K562 (cell line): ENCODE measurements at regions not wholly inside any gene's neighbourhood (a gene's known extent, or its start where the extent isn't known, plus 50 kb on each side); places are given as distances from the start of the nearest gene placed in this dataset.
A peak's percentile ranks its signal among the peaks of the same experiment; 100 is the strongest.

Experiments
- ATAC-seq: fragments of 200-7000 bp; cut with Tn5 transposase; 3 replicates; pipeline ENCODE4 v1.9.1; 2020; ENCODE audit warnings: moderate library complexity
- BruUV-seq: library from RNA; stranded (reverse); fragments of 400-500 nt; replicated peaks from 2 replicates; lab custom pipeline; 2021; lab: Mats Ljungman, UMichigan
- CTCF ChIA-PET: fragments of 300-600 bp; formaldehyde crosslinking; extraction: SDS; loops from one replicate; lab custom pipeline; 2021; ENCODE audit warnings: low intra/inter-chr PET ratio; lab: Yijun Ruan, JAX
- POLR2A ChIA-PET: fragments of 300-600, 350-650 bp; sonication (Branson Sonifier 250); formaldehyde crosslinking; extraction: SDS; loops from one replicate; lab custom pipeline; 2021; ENCODE audit warnings: antibody characterized with exemption, inconsistent platforms; lab: Yijun Ruan, JAX
- DNase-seq, 4 experiments: peaks; one replicate each; pipeline versions ENCODE4 v3.0.0 to v3.0.0-alpha.2; 2011 to 2018; ENCODE audit warnings: low spot score in 3 of 4, mixed read lengths in 3 of 4; ENCODE audit errors: extremely low read depth in 1 of 4
- FAIRE-seq: peaks from 2 replicates; lab custom pipeline; 2011; peaks lifted over from hg19 to GRCh38; lab: Jason Lieb, UNC
- H2AFZ ChIP-seq: 2 replicates; pipeline ENCODE4 v1.6.0; 2011; ENCODE audit warnings: low read depth, low read length, control low read depth, inconsistent platforms
- H3K27ac ChIP-seq: fragments of 200-600 bp; 3 replicates; pipeline ENCODE4 v1.8.0; 2011; ENCODE audit warnings: low read depth, mild to moderate bottlenecking, control low read depth, inconsistent platforms, low read length, moderate library complexity, mixed read lengths; ENCODE audit errors: extremely low read depth
- H3K27me3 ChIP-seq, 2 experiments: fragments of 300-600 bp in 1 of 2; 2 replicates in 1 of 2; 3 replicates in 1 of 2; pipeline versions ENCODE4 v1.6.0 to v1.8.0; 2011; ENCODE audit warnings: inconsistent platforms in 2 of 2, low read length in 2 of 2, mild to moderate bottlenecking in 1 of 2, mixed read lengths in 1 of 2, moderate library complexity in 1 of 2; ENCODE audit not compliant: control insufficient read depth in 2 of 2, insufficient read depth in 2 of 2
- H3K36me3 ChIP-seq: fragments of 300-600 bp; 3 replicates; pipeline ENCODE4 v1.8.0; 2011; ENCODE audit warnings: mild to moderate bottlenecking, low read length, inconsistent platforms; ENCODE audit not compliant: control insufficient read depth, insufficient read depth
- H3K4me1 ChIP-seq, 2 experiments: fragments of 200-600 bp in 1 of 2; replicated peaks in 1 of 2; 2 replicates in 1 of 2; 3 replicates in 1 of 2; pipeline versions ENCODE4 v1.5.1 to v1.8.0; 2011; ENCODE audit warnings: inconsistent platforms in 2 of 2, low read length in 2 of 2, mild to moderate bottlenecking in 1 of 2, mixed read lengths in 1 of 2, moderate library complexity in 1 of 2; ENCODE audit not compliant: control insufficient read depth in 2 of 2, insufficient read depth in 2 of 2
- H3K4me2 ChIP-seq: 2 replicates; pipeline ENCODE4 v1.6.1; 2011; ENCODE audit warnings: low read length, control low read depth, inconsistent platforms, mixed read lengths; ENCODE audit not compliant: insufficient read depth
- H3K4me3 ChIP-seq: fragments of 200-600 bp; sonication (generic), shearing (Covaris generic); 2 replicates; pipeline ENCODE4 v1.5.1; 2016; ENCODE audit warnings: control low read depth, inconsistent platforms
- H3K79me2 ChIP-seq: fragments of 200-600 bp; 3 replicates; pipeline ENCODE4 v1.8.0; 2011; ENCODE audit warnings: low read length, inconsistent platforms; ENCODE audit not compliant: control insufficient read depth, insufficient read depth
- H3K9ac ChIP-seq, 2 experiments: 2 replicates each; pipeline versions ENCODE4 v1.6.0 to v1.6.1; 2011; ENCODE audit warnings: low read depth in 2 of 2, low read length in 2 of 2, control low read depth in 1 of 2, inconsistent platforms in 1 of 2, mild to moderate bottlenecking in 1 of 2, mixed read lengths in 1 of 2; ENCODE audit not compliant: insufficient read depth in 1 of 2
- H3K9me1 ChIP-seq: one replicate; pipeline ENCODE4 v1.6.0; 2011; ENCODE audit warnings: inconsistent platforms, mild to moderate bottlenecking, low read length, moderate library complexity; ENCODE audit not compliant: control insufficient read depth, insufficient read depth
- H3K9me3 ChIP-seq: replicated peaks from 2 replicates; pipeline ENCODE4 v1.5.1; 2011; ENCODE audit warnings: low read depth, low read length, inconsistent platforms; ENCODE audit not compliant: control insufficient read depth, insufficient read depth
- H4K20me1 ChIP-seq: replicated peaks from 2 replicates; pipeline ENCODE4 v1.6.1; 2011; ENCODE audit warnings: low read length, inconsistent platforms, mixed read lengths; ENCODE audit not compliant: control insufficient read depth, insufficient read depth
- FOXO4 ChIP-seq: fragments of 450-650 bp; formaldehyde crosslinking; IDR thresholded peaks from 2 replicates; pipeline ENCODE4 v1.4.0; 2020; ENCODE audit warnings: mild to moderate bottlenecking, moderate library complexity
- RAD21 ChIP-seq, 2 experiments: fragments of 250-450 bp in 1 of 2; fragments of 450-650 bp in 1 of 2; sonication (Bioruptor Pico) in 1 of 2; formaldehyde crosslinking in 1 of 2; IDR thresholded peaks in 1 of 2; conservative IDR thresholded peaks in 1 of 2; 2 replicates each; pipeline versions ENCODE4 v1.4.0 to v1.8.0; 2020 to 2022; ENCODE audit warnings: mild to moderate bottlenecking in 2 of 2, moderate library complexity in 1 of 2
- SOX6 ChIP-seq: fragments of 450-650 bp; IDR thresholded peaks from 2 replicates; pipeline ENCODE4 v1.6.1; 2014; ENCODE audit warnings: mild to moderate bottlenecking
- ZNF586 ChIP-seq: fragments of 450-650 bp; formaldehyde crosslinking; conservative IDR thresholded peaks from 2 replicates; pipeline ENCODE4 v1.4.0; 2020; ENCODE audit warnings: mild to moderate bottlenecking, moderate library complexity
- in situ Hi-C: fragments of 300-500 bp; cut with MboI; formaldehyde crosslinking; loops from 4 replicates; pipeline ENCODE4 v1.15.0; 2018; ENCODE audit warnings: inconsistent platforms, mixed read lengths
- intact Hi-C: fragments of 100-400 bp; cut with micrococcal nuclease; formaldehyde crosslinking; loops from 2 replicates; pipeline ENCODE4 v1.14.2; 2022
- TF ChIP-seq, protein P1 (sequence below), 3 experiments: IDR thresholded peaks in 2 of 3; conservative IDR thresholded peaks in 1 of 3; 2 replicates each; pipeline ENCODE4 v1.5.1; 2011 to 2012; ENCODE audit warnings: low read length in 3 of 3, mild to moderate bottlenecking in 3 of 3, control low read depth in 2 of 3, improper control_type of control experiment in 1 of 3, inconsistent platforms in 1 of 3, low read depth in 1 of 3, mixed read lengths in 1 of 3, moderate library complexity in 1 of 3; ENCODE audit not compliant: insufficient read depth in 2 of 3

GRCh38 chrX:125131164-125131563, 188.5 kb upstream of the TEX13C start:
- no peaks in the 10 kb centered on the region for H3K27me3 ChIP-seq
- H3K4me3 ChIP-seq: no peak overlapping the region
- no peaks in the 10 kb centered on the region for H3K9me1 ChIP-seq
- FAIRE-seq (peak; percentile 23), ATAC-seq (peak; percentile 66), DNase-seq (no peak)
- in situ Hi-C loops (loop anchor here (25.0 kb wide), 1 partner anchor 719 kb away; no protein-coding TSS in a partner anchor), intact Hi-C loops (loop anchor here (1.0 to 10.0 kb wide), 3 partner anchors 174 to 725 kb away; no protein-coding TSS in a partner anchor)
- no peaks in the 10 kb centered on the region for H3K4me1 ChIP-seq
- no TSS peak for BruUV-seq
- no peaks in the 10 kb centered on the region; the same call in 2 of the 3 replicates for H3K36me3 ChIP-seq
- H3K79me2 ChIP-seq: no peaks in the 10 kb centered on the region
- peak; percentile 43 to 61 for TF ChIP-seq RAD21 (CRISPR knock-in tag; conservative IDR thresholded peaks at IDR 0.05 in 1 of 2, IDR thresholded peaks at IDR 0.05 in 1 of 2)
- TF ChIP-seq, protein P1, sequence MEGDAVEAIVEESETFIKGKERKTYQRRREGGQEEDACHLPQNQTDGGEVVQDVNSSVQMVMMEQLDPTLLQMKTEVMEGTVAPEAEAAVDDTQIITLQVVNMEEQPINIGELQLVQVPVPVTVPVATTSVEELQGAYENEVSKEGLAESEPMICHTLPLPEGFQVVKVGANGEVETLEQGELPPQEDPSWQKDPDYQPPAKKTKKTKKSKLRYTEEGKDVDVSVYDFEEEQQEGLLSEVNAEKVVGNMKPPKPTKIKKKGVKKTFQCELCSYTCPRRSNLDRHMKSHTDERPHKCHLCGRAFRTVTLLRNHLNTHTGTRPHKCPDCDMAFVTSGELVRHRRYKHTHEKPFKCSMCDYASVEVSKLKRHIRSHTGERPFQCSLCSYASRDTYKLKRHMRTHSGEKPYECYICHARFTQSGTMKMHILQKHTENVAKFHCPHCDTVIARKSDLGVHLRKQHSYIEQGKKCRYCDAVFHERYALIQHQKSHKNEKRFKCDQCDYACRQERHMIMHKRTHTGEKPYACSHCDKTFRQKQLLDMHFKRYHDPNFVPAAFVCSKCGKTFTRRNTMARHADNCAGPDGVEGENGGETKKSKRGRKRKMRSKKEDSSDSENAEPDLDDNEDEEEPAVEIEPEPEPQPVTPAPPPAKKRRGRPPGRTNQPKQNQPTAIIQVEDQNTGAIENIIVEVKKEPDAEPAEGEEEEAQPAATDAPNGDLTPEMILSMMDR (IDR thresholded peaks at IDR 0.05 in 2 of 3, conservative IDR thresholded peaks at IDR 0.05 in 1 of 3; ENCODE audit: insufficient read depth in 2 of 3, low read depth in 1 of 3, low read length in 3 of 3): peak in 2 of 3 experiments; percentile 20 to 45; a peak in 2 of 6 replicates
- TF ChIP-seq ZNF586 (CRISPR knock-in tag): no peak
- TF ChIP-seq FOXO4 (CRISPR knock-in tag): no peak
- no peak for TF ChIP-seq SOX6
- H3K4me2 ChIP-seq: no peak overlapping the region
- ChIA-PET CTCF (interaction anchor here (1.0 kb wide), 1 partner anchor 724 kb away, joined by 10 read pairs; no protein-coding TSS in a partner anchor), POLR2A (interaction anchor here (0.6 to 1.1 kb wide), 3 partner anchors 9 to 652 kb away, joined by 3 read pairs; no protein-coding TSS in a partner anchor)
- H2AFZ ChIP-seq: no peak overlapping the region
- H3K9me3 ChIP-seq: no peaks in the 10 kb centered on the region
- H3K9ac ChIP-seq: no peak overlapping the region
- no peaks in the 10 kb centered on the region for H4K20me1 ChIP-seq
- no peak overlapping the region for H3K27ac ChIP-seq
